ENCODE measurements at regions not wholly inside any gene's neighbourhood (a gene's known extent, or its start where the extent isn't known, plus 50 kb on each side); places are given as distances from the start of the nearest gene placed in this dataset.
"Not testable (repeated sequence)": the region's sequence is repeated elsewhere in the genome, so short reads cannot be mapped to it uniquely, and the experiment has no call there.

DNA sequence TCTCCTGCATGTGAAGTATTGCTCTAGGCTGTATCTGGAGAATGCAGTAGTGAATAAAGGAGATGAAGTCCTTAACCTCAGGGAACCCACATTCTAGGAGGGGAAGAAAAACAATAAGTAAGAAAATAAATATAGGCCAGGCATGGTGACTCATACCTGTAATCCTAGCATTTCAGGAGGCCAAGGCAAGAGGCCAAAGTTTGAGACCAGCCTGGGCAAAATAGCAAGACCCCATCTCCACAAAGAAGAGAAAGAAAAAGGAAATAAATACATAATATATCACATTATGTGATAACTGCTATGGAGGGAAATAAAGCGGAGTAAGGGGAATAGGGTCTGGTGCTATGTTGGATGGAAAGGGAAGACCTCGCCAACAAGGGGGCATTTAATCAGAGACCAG is 94.0 kb downstream of the QRSL1 start:
- DNase-seq (ENCODE audit: low read depth), result not testable (repeated sequence)

DNA sequence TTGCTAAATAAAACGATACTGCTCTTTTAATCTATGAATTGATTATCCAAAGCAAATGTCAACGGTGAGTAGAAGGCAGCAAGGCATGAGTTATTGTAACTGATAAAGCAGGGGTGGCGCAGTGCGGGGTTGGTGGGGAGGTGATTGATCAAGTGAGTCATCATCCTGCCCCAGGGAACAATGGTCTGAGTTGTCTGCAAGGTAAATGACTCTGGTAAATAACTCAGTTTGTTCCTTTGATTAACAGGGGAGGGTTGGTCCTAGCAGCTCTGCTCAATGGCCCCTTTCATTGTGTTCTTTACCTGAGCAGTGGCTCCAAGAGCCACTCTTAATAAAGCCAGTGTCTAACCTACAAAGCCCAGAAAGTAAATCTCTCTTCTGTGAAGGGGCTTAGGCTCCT is 91.8 kb downstream of the QRSL1 start:
- DNase-seq (ENCODE audit: low read depth), result not testable (repeated sequence)

Measured in forelimb muscle (tissue), 1 donor.